Heart left ventricle (tissue), 16 donors: ENCODE measurements at regions not wholly inside any gene's neighbourhood (a gene's known extent, or its start where the extent isn't known, plus 50 kb on each side); places are given as distances from the start of the nearest gene placed in this dataset.

Experiments used
- ATAC-seq, 4 donors: fragments of 200-7000 bp; cut with Tn5 transposase; one replicate each; pipeline ENCODE4 v1.9.1; 2020 to 2022; ENCODE audit warnings: moderate library complexity in 4 of 4, mild to moderate bottlenecking in 3 of 4, moderate number of reproducible peaks in 1 of 4
- DNase-seq, 5 donors: peaks; one replicate each; pipeline ENCODE4 v3.0.0-alpha.2; 2020
- H3K27ac ChIP-seq, 12 donors: fragments of 200-600 bp; sonication (generic) in 4 of 12; one replicate each; pipeline versions ENCODE4 v1.5.0 to v1.8.0; 2016 to 2022; ENCODE audit warnings: mild to moderate bottlenecking in 2 of 12
- H3K27me3 ChIP-seq, 9 donors: fragments of 200-600 bp; sonication (generic) in 2 of 9; one replicate each; pipeline versions ENCODE4 v1.5.1 to v1.8.0; 2016 to 2022; ENCODE audit warnings: mild to moderate bottlenecking in 3 of 9
- H3K36me3 ChIP-seq, 9 donors: fragments of 200-600 bp; sonication (generic) in 2 of 9; one replicate each; pipeline versions ENCODE4 v1.5.0 to v1.8.0; 2018 to 2022; ENCODE audit warnings: mild to moderate bottlenecking in 2 of 9
- H3K4me1 ChIP-seq, 12 donors: fragments of 200-600 bp; sonication (generic) in 4 of 12; one replicate each; pipeline versions ENCODE4 v1.5.0 to v1.8.0; 2016 to 2022; ENCODE audit warnings: mild to moderate bottlenecking in 3 of 12
- H3K4me3 ChIP-seq, 12 donors: fragments of 200-600 bp; sonication (generic) in 4 of 12; one replicate each; pipeline versions ENCODE4 v1.5.0 to v1.8.0; 2017 to 2022; ENCODE audit warnings: mild to moderate bottlenecking in 9 of 12, moderate library complexity in 4 of 12
- H3K9me3 ChIP-seq, 12 donors: fragments of 200-600 bp; sonication (generic) in 4 of 12; one replicate each; pipeline versions ENCODE4 v1.5.0 to v1.8.0; 2016 to 2022; ENCODE audit warnings: mild to moderate bottlenecking in 1 of 12
- POLR2A ChIP-seq, 2 donors: fragments of 450-650 bp; IDR thresholded peaks; one replicate each; pipeline ENCODE4 v1.6.1; 2017; ENCODE audit warnings: antibody characterized with exemption in 2 of 2, mild to moderate bottlenecking in 2 of 2, moderate library complexity in 2 of 2
- WGBS, 4 donors: extraction: QIAGEN DNeasy Blood & Tissue Kit in 2 of 4; methylation state at CpG; one replicate each; pipeline versions ENCODE4 v1.1.5 to v1.1.7; 2013 to 2018; 5-methylcytosine and 5-hydroxymethylcytosine counted together
- intact Hi-C, 10 donors: fragments of 100-400 bp; cut with DNase I; formaldehyde crosslinking; loops; one replicate each; pipeline versions ENCODE4 v1.11.1 to v1.14.2; 2022
- TF ChIP-seq, protein P1 (sequence below), 12 donors: fragments of 200-600 bp; sonication (generic) in 4 of 12; IDR thresholded peaks; one replicate each; pipeline versions ENCODE4 v1.5.0 to v1.8.0; 2018 to 2022; ENCODE audit warnings: antibody characterized with exemption in 12 of 12, mild to moderate bottlenecking in 5 of 12
- donor health status: ischemic (EF 13 %, LVEDD 7.1; RV severe dilation, severe dysfunction).
- donor health status: healthy with polysubstance abuse.
- donor health status: DM: no; HTN: yes; CAD: no.
- donor health status: DM: no; HTN: no; CAD: no.
- donor health status: ischemic (EF 25% LVEDD 6.9; RV normal size, moderate dysfunction).
- donor health status: ischemic (EF 25% LVEDD 5.7; RV mildly dilated, moderate dysfunction).
- donor health status: healthy.
- donor health status: DM: yes; HTN: yes; CAD: no.
- donor health status: ischemic (EF 35%, LVEDD 5.7; RV mildly dilated, moderate dysfunction).
- donor health status: nonischemic (EF 11% LVEDD 7.7; RV severe dilation, severe dysfunction).
- donor health status: DM: yes; HTN: yes; CAD: no.
- donor health status: PGD.
- donor health status: ischemic (EF 29% LVEDD 5.4; RV normal size, mild dysfunction).
- donor health status: nonischemic (EF 23%, LVEDD 6.1; RV moderate dilation, normal function).

DNA sequence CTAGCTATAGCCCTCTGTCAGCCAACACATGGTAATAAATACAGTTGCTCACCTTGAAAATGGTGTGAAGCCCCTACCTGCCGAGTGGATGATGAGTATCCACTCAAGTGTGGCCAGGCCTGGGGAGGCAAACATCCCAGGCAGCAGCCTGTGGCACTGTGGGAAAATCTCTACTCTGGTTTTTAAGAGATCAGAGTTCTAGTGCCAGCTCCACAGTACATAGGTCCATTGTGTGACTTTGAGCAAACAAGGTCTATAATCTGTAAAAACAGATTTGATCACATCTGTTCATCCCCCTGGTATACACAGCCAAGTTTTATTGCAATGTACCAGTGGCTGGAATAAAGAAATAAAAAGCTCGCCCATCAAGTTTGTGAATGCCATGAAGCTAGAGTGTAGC lies 82.7 kb upstream of the ARMC2 start:
- H3K4me3 ChIP-seq, result no peak overlapping the region
- 90 to 97% (median 95%) methylated on average over 2 of the region's 2 CpGs for WGBS, 4 donors
- no peak for TF ChIP-seq POLR2A (IDR thresholded peaks at IDR 0.05)
- TF ChIP-seq, protein P1, sequence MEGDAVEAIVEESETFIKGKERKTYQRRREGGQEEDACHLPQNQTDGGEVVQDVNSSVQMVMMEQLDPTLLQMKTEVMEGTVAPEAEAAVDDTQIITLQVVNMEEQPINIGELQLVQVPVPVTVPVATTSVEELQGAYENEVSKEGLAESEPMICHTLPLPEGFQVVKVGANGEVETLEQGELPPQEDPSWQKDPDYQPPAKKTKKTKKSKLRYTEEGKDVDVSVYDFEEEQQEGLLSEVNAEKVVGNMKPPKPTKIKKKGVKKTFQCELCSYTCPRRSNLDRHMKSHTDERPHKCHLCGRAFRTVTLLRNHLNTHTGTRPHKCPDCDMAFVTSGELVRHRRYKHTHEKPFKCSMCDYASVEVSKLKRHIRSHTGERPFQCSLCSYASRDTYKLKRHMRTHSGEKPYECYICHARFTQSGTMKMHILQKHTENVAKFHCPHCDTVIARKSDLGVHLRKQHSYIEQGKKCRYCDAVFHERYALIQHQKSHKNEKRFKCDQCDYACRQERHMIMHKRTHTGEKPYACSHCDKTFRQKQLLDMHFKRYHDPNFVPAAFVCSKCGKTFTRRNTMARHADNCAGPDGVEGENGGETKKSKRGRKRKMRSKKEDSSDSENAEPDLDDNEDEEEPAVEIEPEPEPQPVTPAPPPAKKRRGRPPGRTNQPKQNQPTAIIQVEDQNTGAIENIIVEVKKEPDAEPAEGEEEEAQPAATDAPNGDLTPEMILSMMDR (IDR thresholded peaks at IDR 0.05), result no peak
- H3K4me1 ChIP-seq, result peaks cover 0 to 16% (median 5%) of the 10 kb centered on the region in 12 donors
- intact Hi-C loops, result no loop called here
- H3K36me3 ChIP-seq, result no peaks in the 10 kb centered on the region
- H3K27me3 ChIP-seq, result no peaks in the 10 kb centered on the region
- H3K27ac ChIP-seq, result no peak overlapping the region
- no peaks in the 10 kb centered on the region for H3K9me3 ChIP-seq
- no peak for DNase-seq
- ATAC-seq, result no peak

DNA sequence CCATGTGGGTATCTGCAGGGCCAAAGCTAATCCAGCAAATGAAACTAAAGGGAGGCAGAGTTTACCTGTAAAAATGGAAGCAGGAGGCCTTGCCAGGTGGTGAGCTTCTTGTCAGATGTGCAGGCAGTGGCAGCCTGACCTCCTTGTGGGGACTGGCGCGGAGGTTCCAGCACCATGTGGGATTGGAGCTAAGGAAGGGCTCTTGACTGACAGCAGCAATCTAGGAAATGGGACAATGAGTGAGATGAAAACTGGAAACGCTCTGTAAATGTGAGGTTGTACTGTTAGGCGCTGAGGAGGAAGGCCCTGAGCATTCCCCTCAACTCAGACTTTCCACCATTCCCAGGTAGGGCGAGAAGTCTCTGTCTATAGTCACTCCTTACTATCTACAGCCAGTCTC lies 81.8 kb upstream of the ARMC2 start:
- DNase-seq (no peak), ATAC-seq (no peak)
- H3K4me3 ChIP-seq, result no peak overlapping the region
- no peak for TF ChIP-seq POLR2A (IDR thresholded peaks at IDR 0.05)
- TF ChIP-seq, protein P1 (IDR thresholded peaks at IDR 0.05), result no peak
- peaks cover 0 to 15% (median 3%) of the 10 kb centered on the region in 12 donors for H3K4me1 ChIP-seq
- H3K9me3 ChIP-seq, result no peaks in the 10 kb centered on the region
- WGBS, 4 donors, result 81 to 97% (median 95%) methylated on average over 5 of the region's 5 CpGs
- H3K36me3 ChIP-seq, result no peaks in the 10 kb centered on the region
- no peaks in the 10 kb centered on the region for H3K27me3 ChIP-seq
- intact Hi-C loops, result no loop called here
- H3K27ac ChIP-seq, result no peak overlapping the region

DNA sequence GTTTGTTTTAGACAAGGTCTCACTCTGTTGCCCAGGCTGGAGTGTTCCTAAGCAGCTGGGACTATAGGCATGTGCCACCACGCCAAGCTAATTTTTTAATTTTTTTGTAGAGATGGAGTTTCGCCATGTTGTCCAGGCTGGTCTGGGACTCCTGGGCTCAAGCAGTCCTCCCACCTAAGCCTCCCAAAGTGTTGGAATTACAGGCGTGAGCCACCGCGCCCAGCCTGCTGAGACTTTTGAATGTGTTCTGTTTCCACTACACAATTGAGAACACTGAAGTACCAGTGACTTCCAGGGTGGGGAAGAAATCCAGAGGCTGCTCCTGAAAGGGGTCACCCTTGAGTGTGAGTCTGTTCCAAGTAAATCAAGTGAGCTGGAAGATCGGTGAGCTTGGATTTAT lies 81.3 kb upstream of the ARMC2 start:
- 85 to 95% (median 93%) methylated on average over 6 of the region's 6 CpGs for WGBS, 4 donors
- H3K36me3 ChIP-seq, result no peaks in the 10 kb centered on the region
- ATAC-seq (no peak), DNase-seq (no peak)
- intact Hi-C loops, result no loop called here
- H3K4me1 ChIP-seq, result peaks cover 0 to 15% (median 3%) of the 10 kb centered on the region in 12 donors
- H3K4me3 ChIP-seq, result no peak overlapping the region
- no peaks in the 10 kb centered on the region for H3K9me3 ChIP-seq
- no peak overlapping the region for H3K27ac ChIP-seq
- no peak for TF ChIP-seq POLR2A (IDR thresholded peaks at IDR 0.05)
- TF ChIP-seq, protein P1 (IDR thresholded peaks at IDR 0.05), result no peak
- H3K27me3 ChIP-seq, result no peaks in the 10 kb centered on the region

DNA sequence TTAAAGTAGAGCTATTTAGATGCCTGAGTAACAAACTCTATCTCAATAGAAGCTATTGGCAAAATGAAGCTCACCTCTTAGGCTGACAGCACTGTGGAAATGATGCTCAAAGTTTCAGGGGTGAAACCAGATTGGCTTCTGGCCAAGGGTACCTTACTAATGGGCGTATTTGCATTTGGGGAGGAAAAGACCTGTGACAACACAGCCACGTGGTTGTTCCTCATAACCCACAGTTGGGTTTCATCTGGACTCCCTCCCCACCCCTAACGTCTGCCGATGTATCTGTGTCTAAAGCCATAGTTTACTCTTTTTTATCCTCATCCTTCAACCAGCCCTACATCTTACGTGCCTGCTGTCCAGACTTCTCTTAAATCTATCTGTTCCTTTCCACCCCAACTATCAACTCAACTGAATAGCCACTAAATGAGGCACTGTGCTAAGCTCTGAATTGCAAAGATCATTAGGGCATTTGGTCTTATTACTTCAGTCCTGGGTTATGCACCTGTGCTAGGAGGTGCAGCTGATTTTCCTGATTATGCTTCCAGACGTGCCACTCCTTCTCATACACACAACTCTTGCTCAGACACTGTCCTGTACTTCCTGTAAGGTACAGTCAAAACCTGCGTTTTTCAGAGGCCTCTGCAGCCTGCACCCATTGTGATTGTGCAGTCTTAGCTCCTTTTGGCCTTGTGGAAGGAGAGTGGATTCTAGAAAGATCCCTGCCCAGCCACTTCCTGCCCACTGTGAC lies 80.6 kb upstream of the ARMC2 start:
- WGBS, 4 donors, result 88 to 95% (median 90%) methylated on average over 7 of the region's 7 CpGs

More for the DNA sequence above, 80.6 kb upstream of the ARMC2 start:
- Histone ChIP-seq H3K36me3 (no peaks in the 10 kb centered on the region), H3K9me3 (no peaks in the 10 kb centered on the region), H3K4me1 (peaks cover 0 to 15% (median 3%) of the 10 kb centered on the region in 12 donors), H3K27me3 (no peaks in the 10 kb centered on the region), H3K4me3 (no peak overlapping the region), H3K27ac (no peak overlapping the region)
- intact Hi-C loops, result no loop called here
- DNase-seq (no peak), ATAC-seq (no peak)
- TF ChIP-seq, protein P1 (IDR thresholded peaks at IDR 0.05), result no peak
- no peak for TF ChIP-seq POLR2A (IDR thresholded peaks at IDR 0.05)
